GM10266 (cell line): ENCODE measurements at regions not wholly inside any gene's neighbourhood (a gene's known extent, or its start where the extent isn't known, plus 50 kb on each side); places are given as distances from the start of the nearest gene placed in this dataset.

Source experiments
- DNase-seq: peaks from one replicate; pipeline ENCODE4 v3.0.0; 2012; ENCODE audit errors: extremely low spot score
- CTCF ChIP-seq: IDR thresholded peaks from 2 replicates; pipeline ENCODE4 v1.5.1; 2012; ENCODE audit warnings: mild to moderate bottlenecking, low read depth; ENCODE audit not compliant: control insufficient read depth, insufficient read depth; ENCODE audit errors: missing control alignments

DNA sequence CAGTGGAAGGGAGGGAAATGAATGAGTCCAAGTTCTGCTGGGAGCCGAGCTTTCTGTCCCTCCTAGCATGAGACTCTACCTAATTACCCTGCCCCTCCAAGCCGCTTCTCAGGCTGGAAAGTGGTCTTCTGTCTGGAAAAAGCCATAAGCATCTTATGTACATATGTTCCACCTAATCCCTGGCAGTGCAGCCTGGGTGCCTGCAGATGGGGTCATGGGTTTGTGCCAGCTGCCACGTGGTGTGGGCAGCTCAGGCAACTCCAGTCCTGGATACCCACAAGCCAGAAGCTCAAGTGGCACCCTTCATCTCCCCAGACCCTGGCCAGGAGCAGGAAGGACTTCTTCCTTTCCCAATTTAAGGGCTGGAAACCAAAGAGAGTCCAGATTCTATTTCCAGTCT is 253.1 kb downstream of the LY86 start:
- TF ChIP-seq CTCF: no peak
- no peak for DNase-seq

GRCh38 chr6:6842291-6842690 is 253.8 kb downstream of the LY86 start:
- no peak for DNase-seq
- TF ChIP-seq CTCF: no peak

DNA sequence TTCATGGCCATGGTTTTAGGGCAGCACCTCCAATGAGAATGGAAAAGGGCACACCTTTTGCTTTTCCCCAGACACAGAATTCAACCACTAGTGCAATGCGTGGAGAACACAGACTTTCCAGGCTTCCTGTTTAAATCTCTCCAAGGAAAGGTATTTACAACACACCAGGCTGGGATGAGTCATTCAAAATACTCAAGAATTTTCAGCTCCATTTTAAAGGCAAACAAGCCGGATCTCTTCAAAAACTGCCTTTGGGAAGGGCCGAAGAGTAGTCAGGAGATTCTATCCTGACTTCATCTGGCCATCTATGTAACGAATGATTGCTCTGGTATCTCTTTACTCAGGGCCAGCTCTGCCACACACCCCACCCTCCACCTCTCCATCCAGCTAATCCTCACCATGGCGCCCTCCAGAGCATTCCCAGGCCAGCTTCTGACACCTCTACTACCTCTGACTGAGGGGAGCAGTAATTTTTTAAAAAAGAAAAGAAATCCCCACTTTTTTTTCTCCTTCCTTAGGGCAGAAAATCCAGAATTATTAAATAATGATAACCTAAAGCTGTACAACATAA is 254.6 kb downstream of the LY86 start:
- TF ChIP-seq CTCF: no peak
- no peak for DNase-seq

GRCh38 chr6:6843777-6844176 is 255.3 kb downstream of the LY86 start:
- DNase-seq: no peak
- no peak for TF ChIP-seq CTCF

DNA sequence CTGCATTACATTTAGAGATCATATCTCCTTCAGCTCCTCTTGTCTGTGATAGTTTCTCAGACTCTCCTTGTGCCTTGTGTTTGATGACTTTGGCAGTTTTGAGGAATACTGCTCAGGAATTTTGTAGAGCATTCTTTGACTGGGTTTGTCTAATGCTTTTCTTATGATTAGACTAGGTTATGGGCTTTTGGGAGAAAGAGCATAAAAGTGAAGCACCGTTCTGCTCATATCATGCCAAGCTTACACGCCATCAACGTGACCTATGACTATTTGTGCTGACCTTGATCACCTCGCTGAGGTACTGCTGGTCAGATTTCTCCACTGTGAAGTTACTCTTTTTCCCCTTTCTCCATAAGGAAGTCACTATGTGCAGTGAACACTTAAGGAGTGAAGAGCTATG is 256.0 kb downstream of the LY86 start:
- no peak for TF ChIP-seq CTCF
- DNase-seq: no peak

DNA sequence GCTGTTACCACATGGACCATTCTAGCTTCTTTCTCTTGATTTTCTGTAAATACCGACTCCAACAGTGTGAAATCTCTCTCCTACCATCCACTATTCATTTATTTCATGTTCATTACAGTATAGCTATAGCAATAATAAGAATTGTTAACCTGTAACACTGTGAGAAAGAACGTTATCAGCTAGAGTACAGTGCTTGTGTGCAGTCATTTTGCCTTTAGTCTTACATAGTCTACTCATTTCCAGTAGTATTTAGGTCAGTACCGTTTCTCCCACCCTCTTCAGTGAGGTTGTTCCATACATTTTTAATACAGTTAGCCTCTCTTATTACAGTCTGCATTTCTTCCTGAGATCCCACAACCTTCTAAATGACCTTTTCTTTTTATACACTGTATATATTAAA is 257.1 kb downstream of the LY86 start:
- TF ChIP-seq CTCF: no peak
- DNase-seq: no peak

- DNase-seq: no peak
- TF ChIP-seq CTCF: no peak
Measured at GRCh38 chr6:6847591-6847990, 259.1 kb downstream of the LY86 start.
